NCI-H510A treated with DMSO at 0.1 percent for 48 hours (cell line): ENCODE measurements at regions not wholly inside any gene's neighbourhood (a gene's known extent, or its start where the extent isn't known, plus 50 kb on each side); places are given as distances from the start of the nearest gene placed in this dataset.

ENCODE experiments used
- DNase-seq: peaks from one replicate; lab custom pipeline; 2025; lab: John Stamatoyannopoulos, UW

DNA sequence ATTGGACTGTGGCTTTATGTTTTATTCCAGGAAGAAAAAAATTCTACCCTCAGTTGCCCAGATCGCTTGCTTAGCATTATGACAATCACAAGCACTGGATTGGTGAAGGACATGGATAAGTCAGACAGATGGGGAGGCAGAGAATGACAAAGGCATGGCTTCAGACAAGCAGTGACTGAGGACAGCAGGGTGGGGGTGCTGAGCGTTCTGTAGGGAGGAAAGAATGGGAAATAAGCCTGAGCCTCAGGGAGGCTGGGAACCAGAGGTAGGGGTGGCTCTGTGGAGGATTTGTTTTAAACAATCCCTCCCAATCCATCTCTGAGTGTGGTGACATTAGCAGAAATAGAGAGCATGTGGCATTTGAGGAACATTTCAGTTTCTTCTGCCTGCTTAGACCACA lies 896.9 kb downstream of the CCSER2 start:
- no peak for DNase-seq

DNA sequence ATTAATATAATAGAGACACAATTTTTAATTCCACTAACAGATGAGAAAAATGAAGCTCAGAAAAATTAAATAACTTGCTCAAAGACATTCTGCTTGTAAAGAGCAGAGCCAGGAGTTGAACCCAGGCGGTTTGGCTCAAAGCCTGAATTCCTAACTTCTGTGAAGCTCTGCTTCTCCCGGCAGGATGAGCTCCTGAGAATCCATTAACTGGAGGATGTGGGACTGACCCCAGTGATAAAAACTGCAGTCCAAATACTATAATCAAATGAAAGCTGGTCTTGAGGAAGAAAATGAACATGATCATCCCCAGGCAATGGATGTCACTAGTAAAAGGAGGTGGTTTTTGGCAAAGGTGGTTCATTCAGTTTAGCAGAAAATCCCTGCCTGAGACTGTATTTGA lies 898.2 kb downstream of the CCSER2 start:
- no peak for DNase-seq

DNA sequence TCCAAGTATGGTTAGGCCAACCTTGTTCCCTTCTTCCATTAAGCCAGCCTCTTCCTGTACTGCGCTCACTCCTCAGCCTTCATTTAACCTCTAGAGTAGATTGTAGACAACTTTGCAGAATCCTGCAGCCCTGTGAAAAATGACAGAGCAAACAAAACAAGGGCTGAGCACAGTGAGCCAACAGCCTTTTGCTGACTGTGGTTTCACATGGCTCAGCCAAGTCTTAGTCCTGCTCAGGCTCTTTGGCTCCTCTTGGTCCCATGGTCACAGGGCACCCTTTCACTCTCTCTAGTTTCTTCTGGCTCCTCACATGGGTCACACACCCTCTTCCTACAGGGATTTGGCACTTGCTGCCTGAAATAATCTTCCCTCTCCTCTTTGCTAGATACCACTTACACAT lies 900.3 kb downstream of the CCSER2 start:
- DNase-seq, result no peak

DNA sequence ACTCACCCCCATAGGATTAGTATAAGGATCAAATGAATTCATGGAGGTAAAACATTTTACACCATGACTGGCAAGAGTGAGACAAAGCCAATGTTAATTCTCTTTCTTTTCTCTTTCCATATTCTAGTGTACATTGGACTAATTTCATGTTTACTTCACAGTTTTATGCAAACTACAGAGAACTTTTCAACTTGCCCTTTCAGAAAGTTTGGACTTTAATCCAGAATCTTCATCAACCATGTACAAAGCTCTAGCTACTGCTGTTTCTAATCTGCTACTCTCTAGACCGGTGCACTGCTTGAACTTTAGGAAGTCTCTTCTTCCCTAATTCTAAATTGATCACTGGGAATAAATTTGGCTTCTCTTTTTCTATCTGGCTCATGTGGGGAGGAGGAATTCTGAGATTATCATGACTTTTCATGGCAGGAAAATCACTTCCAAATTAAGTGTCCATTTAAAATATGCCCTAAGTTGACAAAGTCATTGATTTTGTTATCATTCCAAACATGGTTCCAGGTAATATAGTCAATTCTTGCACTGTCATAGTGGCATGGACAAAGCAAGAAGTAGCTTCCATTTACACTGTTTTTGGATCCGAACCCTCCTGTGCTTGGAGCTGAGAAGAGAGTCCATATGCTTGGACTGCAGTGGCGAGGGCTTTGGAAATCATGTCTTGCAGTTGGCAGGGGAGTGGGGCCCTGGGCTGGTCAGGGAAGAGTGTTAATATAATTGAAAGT lies 903.3 kb downstream of the CCSER2 start:
- no peak for DNase-seq

DNA sequence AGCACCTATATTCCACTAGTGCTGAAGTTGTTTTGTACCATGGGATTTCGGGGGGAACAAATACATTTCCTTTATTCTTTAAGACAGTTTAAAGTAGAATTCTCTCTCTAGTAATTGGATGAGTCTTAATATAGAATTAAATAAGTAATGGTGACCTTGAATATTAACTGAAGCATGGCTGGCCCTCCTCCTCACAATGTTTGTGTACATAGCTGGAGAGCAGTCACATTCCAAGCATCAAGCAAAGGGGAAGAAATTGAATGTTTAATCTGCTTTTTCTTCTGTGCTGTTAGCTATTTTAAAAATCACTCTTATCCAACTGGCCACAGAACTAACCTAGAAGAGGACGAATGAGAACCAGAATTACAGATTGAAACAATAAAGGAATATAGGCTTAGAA lies 906.9 kb downstream of the CCSER2 start:
- no peak for DNase-seq

DNA sequence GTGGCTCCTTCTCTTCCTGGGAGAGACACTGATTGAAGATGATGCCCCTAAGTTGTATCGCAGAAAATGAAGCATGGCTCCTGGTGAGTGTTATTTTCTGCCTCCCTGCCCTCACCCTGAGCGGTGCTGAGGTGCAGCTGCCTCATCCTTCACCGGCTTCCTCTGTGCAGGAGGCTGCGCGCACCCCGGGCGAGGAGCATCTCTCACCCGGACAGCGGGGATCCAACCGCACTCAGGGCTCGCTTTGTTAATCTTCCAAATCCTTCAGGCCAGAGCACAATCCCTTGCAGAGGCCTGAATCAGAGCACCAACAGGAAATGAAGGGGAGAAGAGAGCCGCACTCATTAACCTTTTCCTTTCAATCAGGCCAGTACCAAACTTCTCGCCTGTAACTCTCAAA lies 910.3 kb downstream of the CCSER2 start:
- DNase-seq, result no peak

DNA sequence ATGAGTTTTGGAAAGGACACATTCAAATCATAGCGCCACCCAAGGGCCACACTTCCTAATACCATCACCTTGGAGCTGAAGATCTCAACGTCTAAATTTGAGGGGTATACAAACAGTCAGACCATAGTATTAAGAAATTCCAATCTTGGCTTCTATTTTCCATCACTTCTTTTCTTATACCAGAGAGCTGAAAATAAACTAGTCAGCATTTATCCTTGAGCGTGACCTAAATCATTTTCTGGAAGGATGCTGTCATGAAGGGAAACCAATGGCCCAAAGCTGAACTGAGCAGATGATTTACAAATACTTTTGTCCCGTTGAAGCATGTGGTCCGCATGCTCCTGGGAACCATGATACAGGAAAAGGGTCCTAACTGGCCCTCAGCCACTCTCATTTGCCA lies 921.9 kb downstream of the CCSER2 start:
- no peak for DNase-seq

DNA sequence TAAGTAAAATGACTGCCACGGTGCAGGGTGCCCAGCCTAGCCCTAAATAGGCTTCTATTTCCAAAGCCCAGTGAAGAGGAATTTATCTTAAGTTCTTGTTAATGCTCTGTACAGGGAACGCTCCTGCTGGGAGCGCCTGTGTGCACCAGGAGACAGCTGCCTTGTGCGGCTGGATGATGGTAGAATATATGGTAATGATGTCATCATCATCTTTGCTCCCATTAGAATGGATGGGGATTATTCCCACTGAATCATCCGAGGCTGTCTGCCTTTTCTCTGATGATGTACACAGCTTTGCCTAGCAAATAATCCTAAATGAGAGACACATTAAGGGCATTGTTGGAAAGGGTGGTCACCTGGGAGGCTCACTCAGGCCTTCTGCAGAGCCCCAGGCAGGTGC lies 928.1 kb downstream of the CCSER2 start:
- no peak for DNase-seq

DNA sequence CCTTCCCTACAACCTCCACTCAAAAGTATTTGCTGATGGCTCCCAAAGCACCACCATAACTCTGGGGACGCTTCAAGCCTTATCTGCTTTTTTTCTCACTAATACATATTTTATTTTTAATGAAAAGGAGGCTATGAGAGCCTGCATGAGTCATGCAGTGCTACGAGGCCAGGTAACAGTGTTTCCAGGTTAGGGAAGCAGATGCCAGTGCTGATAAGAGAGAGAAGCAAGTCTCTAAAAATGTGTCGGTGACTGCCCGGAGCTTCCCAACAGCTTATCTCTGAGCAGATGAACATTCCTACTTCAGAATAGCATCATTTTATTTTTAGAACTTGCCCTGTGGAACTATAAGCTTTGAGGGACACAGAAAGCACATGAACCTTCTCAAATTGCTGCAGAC lies 931.5 kb downstream of the CCSER2 start:
- DNase-seq, result no peak

DNA sequence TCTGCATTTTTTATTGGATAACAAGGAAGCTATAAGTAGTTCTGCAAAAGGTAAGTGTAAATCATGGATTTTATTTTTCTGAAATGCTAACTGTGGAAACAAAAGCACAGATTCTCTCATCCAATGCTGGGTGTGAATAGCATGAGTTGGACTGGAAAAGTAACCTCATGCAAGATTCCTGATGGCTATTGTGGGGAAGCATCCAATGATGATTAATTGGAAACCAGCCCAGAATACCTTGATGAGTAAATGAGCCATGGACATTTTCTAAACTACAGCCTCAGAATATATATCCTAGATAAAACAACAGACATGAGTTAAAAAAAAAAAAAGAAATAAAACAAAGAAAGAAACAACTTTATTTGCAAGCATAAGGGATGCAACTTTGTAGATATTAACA lies 934.6 kb downstream of the CCSER2 start:
- DNase-seq, result no peak

DNA sequence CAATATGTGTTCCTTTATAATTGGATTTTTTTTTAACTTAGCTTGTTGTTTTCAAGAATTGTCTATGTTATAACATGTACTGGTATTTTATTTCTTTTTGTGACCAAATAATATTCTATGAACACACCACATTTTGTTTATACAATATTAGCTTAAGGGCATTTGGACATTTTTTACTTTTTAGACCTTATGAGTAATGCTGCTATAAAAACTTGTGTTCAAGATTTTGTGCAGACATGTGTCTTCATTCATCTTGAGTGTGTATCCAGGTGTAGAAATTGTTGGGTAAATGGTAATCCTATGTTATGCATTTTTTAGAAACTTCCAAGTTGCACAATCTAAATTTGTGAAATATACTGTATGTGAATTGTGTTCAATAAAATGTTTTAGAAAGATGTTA lies 936.7 kb downstream of the CCSER2 start:
- DNase-seq, result no peak

DNA sequence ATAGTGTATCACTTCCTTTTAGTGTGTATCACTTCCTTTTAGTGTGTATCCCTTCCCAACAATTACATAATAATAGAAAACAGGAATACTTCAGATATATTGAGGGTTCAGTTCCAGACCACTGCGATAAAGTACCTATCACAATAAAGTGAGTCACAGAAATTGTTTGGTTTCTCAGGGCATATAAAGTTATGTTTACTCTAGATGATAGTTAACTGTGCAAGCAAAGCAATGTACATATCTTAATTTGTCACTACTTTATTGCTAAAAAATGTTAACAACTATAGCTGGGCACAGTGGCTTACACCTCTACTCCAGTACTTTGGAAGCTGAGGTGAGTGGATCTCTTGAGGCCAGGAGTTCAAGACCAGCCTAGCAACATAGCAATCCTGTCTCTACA lies 938.4 kb downstream of the CCSER2 start:
- no peak for DNase-seq

DNA sequence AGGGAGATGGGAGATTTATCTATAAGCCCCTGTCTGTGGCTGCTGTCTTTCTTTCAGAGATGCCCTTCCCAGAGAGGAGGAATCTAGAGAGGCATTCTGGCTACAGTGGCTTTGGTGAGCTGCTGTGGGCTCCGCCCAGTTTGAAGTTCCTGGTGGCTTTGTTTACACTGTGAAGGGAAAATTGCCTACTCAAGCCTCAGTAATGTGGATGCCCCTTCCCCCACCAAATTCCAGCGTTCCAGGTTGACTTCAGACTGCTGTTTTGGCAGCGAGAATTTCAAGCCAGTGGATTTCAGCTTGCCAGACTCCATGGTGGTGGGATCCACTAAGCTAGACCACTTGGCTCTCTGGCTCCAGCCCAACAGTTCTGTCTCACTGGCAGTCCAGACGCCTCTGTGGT lies 951.6 kb downstream of the CCSER2 start:
- DNase-seq, result peak; percentile 84

DNA sequence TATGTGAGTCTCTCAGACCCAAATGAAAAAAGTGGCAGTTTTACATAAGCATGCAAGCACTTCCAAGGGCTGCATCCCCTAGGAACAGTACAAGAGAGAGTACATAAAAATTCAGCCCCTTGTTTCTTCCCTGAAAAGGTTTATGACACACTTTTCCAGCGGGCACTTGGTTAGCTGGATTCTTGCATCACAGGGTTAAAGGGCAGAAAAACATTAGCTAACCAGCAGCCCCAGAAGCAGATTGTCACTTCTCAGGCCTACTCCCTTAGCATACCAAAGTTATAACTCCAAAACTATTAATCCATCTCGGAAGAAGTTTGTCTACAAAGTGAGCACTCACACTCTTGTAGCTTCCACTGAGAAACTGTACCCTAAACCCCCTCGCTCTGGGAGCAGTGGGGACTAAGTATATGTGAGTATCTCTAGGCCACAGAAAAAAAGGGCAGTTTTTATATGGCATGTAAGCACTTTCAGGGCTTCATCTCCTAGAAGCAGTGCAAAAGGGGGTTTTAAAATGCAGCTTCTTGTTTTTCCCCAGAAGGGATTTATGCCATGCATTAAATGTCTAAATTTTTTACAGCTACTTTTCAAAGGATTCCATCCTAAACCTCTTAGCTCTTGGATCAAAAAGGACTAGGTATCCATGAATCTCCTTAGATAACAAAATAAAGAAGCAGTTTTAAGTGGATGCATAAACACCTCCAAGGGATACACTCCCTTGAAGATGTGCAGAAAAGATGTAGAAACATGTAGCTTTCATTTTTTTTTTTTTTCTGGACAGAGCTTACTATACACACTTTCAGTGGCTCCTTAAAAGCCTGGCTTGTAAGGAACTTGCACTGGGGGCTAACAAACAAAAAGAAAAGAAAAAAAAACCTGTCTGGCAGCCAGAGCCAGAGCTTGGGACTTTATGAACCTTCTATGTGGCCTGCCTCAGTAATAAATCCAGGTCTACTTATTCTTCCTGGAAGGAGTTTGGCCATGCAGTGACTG lies 956.7 kb downstream of the CCSER2 start:
- no peak for DNase-seq

DNA sequence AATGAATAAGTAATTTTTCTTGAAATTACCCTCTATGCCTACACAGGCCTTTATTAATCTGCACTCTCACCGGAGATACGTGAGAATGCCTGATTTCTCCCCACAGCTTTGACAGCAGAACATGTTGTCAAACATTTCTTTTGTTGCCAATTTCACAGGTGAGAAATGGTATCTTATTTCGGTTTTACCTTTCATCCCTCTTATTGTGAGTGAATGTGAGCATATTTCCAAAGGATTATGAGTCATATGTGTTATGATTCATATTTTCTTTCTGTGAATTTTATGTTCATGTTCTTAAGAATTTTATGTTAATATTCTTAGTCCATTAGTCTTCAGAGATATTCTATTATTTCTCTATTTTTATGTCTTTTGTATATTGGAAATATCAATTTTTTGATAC lies 965.1 kb downstream of the CCSER2 start:
- DNase-seq, result no peak

DNA sequence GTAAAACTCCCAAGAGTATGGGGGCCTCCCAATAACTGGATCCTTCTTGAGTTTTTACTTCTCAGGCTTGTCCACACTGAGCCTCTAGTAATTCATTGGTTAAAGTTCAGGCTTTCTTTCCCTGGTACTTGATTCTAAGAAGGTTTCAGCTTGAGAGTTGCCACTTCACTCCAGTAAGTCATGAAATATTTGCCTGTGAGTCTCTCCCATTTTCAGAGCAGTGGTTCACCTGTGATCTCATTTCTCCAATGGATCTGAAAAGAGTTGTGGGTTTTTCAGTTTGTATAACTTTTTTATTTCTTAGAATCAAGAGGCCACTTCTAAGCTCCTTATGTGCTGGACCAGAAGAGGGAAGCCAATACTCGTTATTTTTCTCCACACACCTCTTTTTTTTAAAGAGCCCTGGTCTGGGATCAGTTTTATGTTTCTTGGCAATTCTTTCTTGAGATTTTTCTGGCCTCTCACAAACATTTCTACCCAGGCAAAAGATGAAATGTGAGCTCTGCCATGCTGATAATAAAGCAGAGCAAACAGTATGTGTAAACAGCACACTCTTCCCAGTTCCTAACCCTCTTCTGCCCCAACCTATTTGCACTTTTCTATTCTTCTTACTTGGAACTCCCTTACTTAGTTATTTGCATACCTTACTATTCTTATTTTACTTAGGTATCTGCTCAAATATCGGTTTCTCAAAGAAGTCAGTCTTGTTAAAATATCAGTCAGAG lies 983.4 kb downstream of the CCSER2 start:
- DNase-seq, result peak; percentile 28

DNA sequence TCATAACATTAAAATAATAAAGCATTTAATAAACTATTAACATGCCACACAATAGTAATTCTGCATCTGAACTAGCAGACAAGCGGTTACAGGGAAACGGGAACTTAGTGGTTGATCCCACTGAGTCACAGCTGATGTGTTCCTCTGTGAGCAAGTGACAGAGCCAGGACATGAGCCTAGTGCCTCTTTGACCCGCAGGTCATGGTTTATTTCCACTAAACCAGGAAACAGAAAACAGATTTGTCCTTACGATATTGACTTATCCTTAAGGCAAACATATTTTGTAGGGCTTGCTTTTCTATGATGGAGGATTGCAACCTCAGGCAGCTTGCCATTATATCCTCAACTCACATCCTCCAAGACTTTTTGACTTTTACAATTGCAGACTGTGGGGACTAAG lies 987.3 kb downstream of the CCSER2 start:
- DNase-seq, result no peak

DNA sequence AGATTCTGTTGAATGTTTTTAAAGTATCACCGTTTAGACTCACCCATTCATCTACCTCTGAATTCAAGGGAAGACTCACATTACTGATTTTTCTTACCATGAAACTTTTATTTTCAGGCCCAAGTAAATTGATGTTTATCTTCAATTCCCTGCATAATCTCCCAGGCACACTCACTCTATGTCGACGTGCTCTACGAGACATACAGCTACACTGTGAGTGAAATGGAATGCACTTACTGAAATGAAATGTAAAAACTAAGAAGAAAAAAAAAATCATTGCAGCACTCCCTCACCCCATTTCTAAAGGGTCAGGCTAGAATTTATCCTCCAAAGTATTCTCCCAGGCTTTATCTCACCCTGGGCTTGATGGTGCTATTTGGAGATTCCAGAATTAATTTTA lies 987.9 kb downstream of the CCSER2 start:
- DNase-seq, result no peak

DNA sequence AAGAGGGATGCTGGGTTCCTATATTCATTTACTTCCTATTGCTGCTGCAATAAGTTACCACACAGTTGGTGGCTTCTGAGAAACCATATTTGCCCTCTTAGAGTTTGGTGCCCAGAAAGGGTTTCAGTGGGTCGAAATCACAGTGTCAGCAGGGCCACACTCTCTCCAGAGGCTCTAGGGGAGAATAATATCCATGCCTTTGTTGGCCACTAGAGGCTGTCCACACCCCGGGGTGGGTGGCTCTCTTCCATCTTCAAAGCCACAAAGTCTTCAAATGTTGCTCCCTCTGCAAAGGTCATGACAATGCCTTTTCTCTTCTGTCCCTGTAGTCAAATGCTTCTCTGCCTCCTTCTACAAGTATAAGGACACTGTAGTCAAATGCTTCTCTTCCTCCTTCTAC lies 989.4 kb downstream of the CCSER2 start:
- DNase-seq, result no peak

DNA sequence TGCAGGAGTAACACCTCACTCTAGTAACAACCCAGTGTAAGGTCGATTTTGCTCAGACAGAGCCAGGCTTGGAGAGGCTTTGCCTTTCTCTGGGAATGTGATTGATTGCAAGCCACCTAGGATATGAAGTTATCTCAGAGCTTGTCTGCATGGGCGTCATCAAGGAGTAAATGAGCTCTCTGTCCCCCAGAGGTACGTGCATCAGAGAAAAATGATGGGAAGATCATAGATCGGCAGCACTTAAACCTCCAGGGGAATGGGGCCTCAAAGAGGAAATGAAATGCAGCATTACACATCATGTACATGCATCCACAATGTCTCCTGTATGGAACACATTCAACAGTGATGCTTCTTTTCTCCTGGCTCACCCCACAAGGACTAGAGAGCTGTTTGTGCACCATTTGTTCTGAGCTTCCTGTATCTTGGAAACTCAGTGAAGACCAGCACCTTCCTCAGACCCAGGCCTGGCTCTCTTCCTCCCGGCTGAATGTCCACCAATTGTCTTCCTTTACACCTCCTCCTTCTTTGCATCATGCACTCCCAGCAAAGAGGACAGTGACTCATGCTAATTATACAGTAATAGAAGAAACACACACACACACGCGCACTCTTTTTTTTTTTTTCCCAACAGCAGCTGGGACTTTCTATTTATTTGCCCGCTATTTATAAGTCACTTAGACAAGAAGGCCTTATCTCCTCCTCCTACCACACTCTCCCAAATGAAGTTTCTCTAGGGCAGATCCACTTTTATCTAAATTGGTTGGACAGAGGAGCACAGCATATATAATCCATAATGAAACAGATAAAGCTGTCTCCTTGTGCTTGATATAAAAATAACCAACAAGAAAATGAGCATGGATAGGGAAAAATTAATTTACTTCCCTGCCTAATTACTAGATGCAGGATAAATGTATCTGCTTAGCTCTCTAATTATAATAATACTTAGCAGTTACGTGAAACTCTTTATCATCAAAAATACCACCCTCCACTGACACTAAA lies 990.7 kb downstream of the CCSER2 start:
- DNase-seq, result peak; percentile 76

DNA sequence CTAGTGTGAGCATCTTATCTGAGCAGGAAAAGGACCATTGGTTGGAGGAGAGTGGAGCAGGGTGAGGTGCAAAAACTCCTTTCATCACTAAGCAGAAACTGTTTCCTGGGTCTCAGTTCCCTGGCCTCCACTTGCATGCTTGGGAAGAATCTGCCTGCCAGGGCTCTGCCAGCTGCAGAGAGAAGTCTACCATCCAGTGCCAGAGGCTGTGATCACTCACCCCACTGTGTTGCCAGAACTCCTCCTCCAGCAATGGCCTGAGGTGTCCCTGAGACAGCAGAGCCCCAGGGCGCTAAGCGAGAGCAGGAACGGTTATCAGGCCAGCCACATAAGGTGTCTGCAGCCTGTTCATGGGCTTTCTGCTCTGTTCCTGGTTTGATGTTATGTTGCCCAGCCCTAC lies 991.4 kb downstream of the CCSER2 start:
- no peak for DNase-seq
